Neural crest cell (in vitro differentiated cells): ENCODE measurements at regions not wholly inside any gene's neighbourhood (a gene's known extent, or its start where the extent isn't known, plus 50 kb on each side); places are given as distances from the start of the nearest gene placed in this dataset.

ENCODE experiments used
- DNase-seq: peaks from one replicate; pipeline ENCODE4 v3.0.0; 2021; ENCODE audit warnings: low read depth, mixed read lengths, low spot score
- H3K27ac Mint-ChIP-seq: one replicate; pipeline ENCODE4 v1.8.0; 2021; ENCODE audit warnings: mild to moderate bottlenecking, mixed read lengths; ENCODE audit not compliant: unreplicated experiment
- H3K27me3 Mint-ChIP-seq: 2 replicates; pipeline ENCODE4 v1.8.0; 2021; ENCODE audit warnings: low read depth, mild to moderate bottlenecking, mixed read lengths
- H3K36me3 Mint-ChIP-seq: 2 replicates; pipeline ENCODE4 v1.8.0; 2021; ENCODE audit warnings: low read depth, mild to moderate bottlenecking, mixed read lengths
- H3K4me1 Mint-ChIP-seq: 2 replicates; pipeline ENCODE4 v1.8.0; 2021; ENCODE audit warnings: mixed read lengths
- H3K4me3 Mint-ChIP-seq: one replicate; pipeline ENCODE4 v1.8.0; 2021; ENCODE audit warnings: mild to moderate bottlenecking, mixed read lengths
- H3K9me3 Mint-ChIP-seq: 2 replicates; pipeline ENCODE4 v1.8.0; 2021; ENCODE audit warnings: mixed read lengths
- CTCF ChIP-seq: fragments of 200-600 bp; sonication (generic); conservative IDR thresholded peaks from 2 replicates; pipeline ENCODE4 v1.5.0; 2021; ENCODE audit warnings: antibody characterized with exemption, mild to moderate bottlenecking

- no peak for TF ChIP-seq CTCF
- Mint-ChIP-seq H3K4me3 (no peak overlapping the region), H3K27ac (peak overlapping the region; percentile 39), H3K36me3 (peaks cover 5% of the 10 kb centered on the region), H3K9me3 (peaks cover 10% of the 10 kb centered on the region), H3K27me3 (no peaks in the 10 kb centered on the region), H3K4me1 (peaks cover 10% of the 10 kb centered on the region)
- DNase-seq, result peak; percentile 5
These were observed 648.5 kb downstream of the TFAP2A start for GRCh38 chr6:9766240-9766915.

GRCh38 chr6:9761220-9761619 lies 653.7 kb downstream of the TFAP2A start:
- Mint-ChIP-seq H3K4me3 (no peak overlapping the region), H3K9me3 (peaks cover under 1% of the 10 kb centered on the region), H3K36me3 (peaks cover under 1% of the 10 kb centered on the region), H3K27me3 (no peaks in the 10 kb centered on the region), H3K27ac (no peak overlapping the region), H3K4me1 (peaks cover 3% of the 10 kb centered on the region)
- no peak for TF ChIP-seq CTCF
- no peak for DNase-seq

GRCh38 chr6:9754515-9754914 lies 660.4 kb downstream of the TFAP2A start:
- Mint-ChIP-seq H3K27me3 (no peaks in the 10 kb centered on the region), H3K27ac (no peak overlapping the region), H3K4me1 (no peaks in the 10 kb centered on the region), H3K9me3 (peaks cover 3% of the 10 kb centered on the region), H3K36me3 (no peaks in the 10 kb centered on the region), H3K4me3 (no peak overlapping the region)
- no peak for TF ChIP-seq CTCF
- no peak for DNase-seq

- DNase-seq, result no peak
- Mint-ChIP-seq H3K27me3 (no peaks in the 10 kb centered on the region), H3K27ac (no peak overlapping the region), H3K4me3 (no peak overlapping the region), H3K36me3 (no peaks in the 10 kb centered on the region), H3K4me1 (no peaks in the 10 kb centered on the region), H3K9me3 (peaks cover 3% of the 10 kb centered on the region)
- no peak for TF ChIP-seq CTCF
These were observed 668.9 kb downstream of the TFAP2A start for GRCh38 chr6:9745966-9746365.

GRCh38 chr6:9745476-9745875 lies 669.4 kb downstream of the TFAP2A start:
- no peak for TF ChIP-seq CTCF
- Mint-ChIP-seq H3K36me3 (no peaks in the 10 kb centered on the region), H3K4me3 (no peak overlapping the region), H3K27ac (no peak overlapping the region), H3K27me3 (no peaks in the 10 kb centered on the region), H3K4me1 (no peaks in the 10 kb centered on the region), H3K9me3 (peaks cover 3% of the 10 kb centered on the region)
- no peak for DNase-seq
